B cell (primary cell): ENCODE measurements at regions not wholly inside any gene's neighbourhood (a gene's known extent, or its start where the extent isn't known, plus 50 kb on each side); places are given as distances from the start of the nearest gene placed in this dataset.

ENCODE experiments used
- EZH2 ChIP-seq: IDR thresholded peaks from 2 replicates; pipeline ENCODE4 v1.6.1; 2012; ENCODE audit warnings: borderline replicate concordance, low read depth, mild to moderate bottlenecking, moderate library complexity, low read length; ENCODE audit not compliant: insufficient read depth, poor library complexity, severe bottlenecking
- TF ChIP-seq, protein P1 (sequence below): fragments of 200-600 bp; IDR thresholded peaks from one replicate; pipeline ENCODE4 v1.8.0; 2022; ENCODE audit warnings: antibody characterized with exemption, mild to moderate bottlenecking

DNA sequence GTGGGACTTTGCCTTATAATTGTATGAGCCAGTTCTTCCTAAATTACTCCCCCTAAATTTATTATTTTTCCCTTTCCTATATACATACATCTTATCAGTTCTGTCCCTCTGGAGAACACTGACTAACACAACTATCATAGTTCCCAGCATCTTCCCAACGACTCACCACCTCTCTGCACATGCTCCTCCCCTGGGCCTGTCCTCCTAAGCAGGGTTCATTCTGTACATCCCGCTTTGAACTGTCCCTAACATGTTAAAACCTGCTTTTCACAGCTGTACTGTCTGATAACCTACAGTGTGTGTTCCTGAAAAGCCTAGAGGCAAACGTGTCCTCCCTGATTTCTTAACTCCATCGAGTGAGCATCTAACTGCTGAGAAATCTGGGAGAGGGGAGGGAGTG, 141.7 kb downstream of the EFNB2 start:
- TF ChIP-seq, protein P1, sequence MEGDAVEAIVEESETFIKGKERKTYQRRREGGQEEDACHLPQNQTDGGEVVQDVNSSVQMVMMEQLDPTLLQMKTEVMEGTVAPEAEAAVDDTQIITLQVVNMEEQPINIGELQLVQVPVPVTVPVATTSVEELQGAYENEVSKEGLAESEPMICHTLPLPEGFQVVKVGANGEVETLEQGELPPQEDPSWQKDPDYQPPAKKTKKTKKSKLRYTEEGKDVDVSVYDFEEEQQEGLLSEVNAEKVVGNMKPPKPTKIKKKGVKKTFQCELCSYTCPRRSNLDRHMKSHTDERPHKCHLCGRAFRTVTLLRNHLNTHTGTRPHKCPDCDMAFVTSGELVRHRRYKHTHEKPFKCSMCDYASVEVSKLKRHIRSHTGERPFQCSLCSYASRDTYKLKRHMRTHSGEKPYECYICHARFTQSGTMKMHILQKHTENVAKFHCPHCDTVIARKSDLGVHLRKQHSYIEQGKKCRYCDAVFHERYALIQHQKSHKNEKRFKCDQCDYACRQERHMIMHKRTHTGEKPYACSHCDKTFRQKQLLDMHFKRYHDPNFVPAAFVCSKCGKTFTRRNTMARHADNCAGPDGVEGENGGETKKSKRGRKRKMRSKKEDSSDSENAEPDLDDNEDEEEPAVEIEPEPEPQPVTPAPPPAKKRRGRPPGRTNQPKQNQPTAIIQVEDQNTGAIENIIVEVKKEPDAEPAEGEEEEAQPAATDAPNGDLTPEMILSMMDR = no peak
- TF ChIP-seq EZH2 = no peak
